Peyer's patch (tissue), 4 donors: ENCODE measurements at regions not wholly inside any gene's neighbourhood (a gene's known extent, or its start where the extent isn't known, plus 50 kb on each side); places are given as distances from the start of the nearest gene placed in this dataset.

Experiments
- POLR2A ChIP-seq, 2 donors: fragments of 450-650 bp; IDR thresholded peaks; one replicate each; pipeline ENCODE4 v1.5.1; 2017; ENCODE audit warnings: antibody characterized with exemption in 2 of 2, mild to moderate bottlenecking in 2 of 2, moderate library complexity in 2 of 2
- TF ChIP-seq, protein P1 (sequence below), 6 experiments: fragments of 450-650 bp in 4 of 6; fragments of 200-600 bp in 2 of 6; sonication (generic) in 1 of 6; IDR thresholded peaks; one replicate each; pipeline ENCODE4 v1.5.1; 2017 to 2019; ENCODE audit warnings: antibody characterized with exemption in 6 of 6, mild to moderate bottlenecking in 3 of 6, moderate library complexity in 1 of 6

DNA sequence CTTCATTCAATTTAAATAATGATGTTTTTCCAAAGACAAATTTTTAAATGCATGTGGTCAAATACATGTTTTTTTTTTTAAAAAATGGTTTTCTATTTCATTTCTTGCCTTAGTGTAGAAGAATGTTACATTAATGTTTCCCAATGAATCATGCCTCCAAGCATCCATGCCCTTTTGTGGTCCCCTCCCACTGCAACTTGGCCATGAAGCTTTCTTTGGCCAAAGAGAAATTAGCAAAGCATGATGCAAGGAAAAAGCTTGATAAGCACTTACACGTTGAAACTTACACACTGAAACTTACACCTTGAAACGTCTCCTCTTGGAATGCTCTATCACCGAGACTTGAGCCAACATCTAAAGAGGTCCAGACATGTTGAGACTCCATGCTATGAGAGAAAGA, 93.0 kb upstream of the ELOVL5 start:
- TF ChIP-seq, protein P1, sequence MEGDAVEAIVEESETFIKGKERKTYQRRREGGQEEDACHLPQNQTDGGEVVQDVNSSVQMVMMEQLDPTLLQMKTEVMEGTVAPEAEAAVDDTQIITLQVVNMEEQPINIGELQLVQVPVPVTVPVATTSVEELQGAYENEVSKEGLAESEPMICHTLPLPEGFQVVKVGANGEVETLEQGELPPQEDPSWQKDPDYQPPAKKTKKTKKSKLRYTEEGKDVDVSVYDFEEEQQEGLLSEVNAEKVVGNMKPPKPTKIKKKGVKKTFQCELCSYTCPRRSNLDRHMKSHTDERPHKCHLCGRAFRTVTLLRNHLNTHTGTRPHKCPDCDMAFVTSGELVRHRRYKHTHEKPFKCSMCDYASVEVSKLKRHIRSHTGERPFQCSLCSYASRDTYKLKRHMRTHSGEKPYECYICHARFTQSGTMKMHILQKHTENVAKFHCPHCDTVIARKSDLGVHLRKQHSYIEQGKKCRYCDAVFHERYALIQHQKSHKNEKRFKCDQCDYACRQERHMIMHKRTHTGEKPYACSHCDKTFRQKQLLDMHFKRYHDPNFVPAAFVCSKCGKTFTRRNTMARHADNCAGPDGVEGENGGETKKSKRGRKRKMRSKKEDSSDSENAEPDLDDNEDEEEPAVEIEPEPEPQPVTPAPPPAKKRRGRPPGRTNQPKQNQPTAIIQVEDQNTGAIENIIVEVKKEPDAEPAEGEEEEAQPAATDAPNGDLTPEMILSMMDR (IDR thresholded peaks at IDR 0.05): no peak
- no peak for TF ChIP-seq POLR2A (IDR thresholded peaks at IDR 0.05)
